ENCODE measurements at regions not wholly inside any gene's neighbourhood (a gene's known extent, or its start where the extent isn't known, plus 50 kb on each side); places are given as distances from the start of the nearest gene placed in this dataset.

DNA sequence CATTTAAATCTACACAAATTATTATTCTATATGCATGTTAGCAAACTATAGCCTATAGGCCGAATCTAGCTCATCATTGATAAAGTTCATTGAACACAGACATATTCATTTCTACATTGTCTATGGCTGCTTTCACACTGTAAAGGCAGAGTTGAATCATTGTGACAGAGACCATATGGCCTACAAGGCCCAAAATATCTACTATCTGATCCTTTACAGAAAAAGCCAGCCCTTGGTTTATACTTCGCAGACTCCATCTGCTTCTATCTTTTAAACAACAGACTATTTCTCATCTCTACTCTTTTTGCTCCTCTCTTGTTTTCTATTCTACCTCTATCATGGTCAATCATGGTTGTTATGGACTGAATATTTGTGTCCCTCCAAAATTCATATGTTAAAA is 190.7 kb downstream of the EXOC5 start:
- no peak for ATAC-seq (ENCODE audit: poor library complexity)
- H3K9me3 Mint-ChIP-seq = no peaks in the 10 kb centered on the region
- TF ChIP-seq, protein P1, sequence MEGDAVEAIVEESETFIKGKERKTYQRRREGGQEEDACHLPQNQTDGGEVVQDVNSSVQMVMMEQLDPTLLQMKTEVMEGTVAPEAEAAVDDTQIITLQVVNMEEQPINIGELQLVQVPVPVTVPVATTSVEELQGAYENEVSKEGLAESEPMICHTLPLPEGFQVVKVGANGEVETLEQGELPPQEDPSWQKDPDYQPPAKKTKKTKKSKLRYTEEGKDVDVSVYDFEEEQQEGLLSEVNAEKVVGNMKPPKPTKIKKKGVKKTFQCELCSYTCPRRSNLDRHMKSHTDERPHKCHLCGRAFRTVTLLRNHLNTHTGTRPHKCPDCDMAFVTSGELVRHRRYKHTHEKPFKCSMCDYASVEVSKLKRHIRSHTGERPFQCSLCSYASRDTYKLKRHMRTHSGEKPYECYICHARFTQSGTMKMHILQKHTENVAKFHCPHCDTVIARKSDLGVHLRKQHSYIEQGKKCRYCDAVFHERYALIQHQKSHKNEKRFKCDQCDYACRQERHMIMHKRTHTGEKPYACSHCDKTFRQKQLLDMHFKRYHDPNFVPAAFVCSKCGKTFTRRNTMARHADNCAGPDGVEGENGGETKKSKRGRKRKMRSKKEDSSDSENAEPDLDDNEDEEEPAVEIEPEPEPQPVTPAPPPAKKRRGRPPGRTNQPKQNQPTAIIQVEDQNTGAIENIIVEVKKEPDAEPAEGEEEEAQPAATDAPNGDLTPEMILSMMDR (IDR thresholded peaks at IDR 0.05) = no peak
- Histone ChIP-seq H3K9me3 (ENCODE audit: control insufficient read depth in 1 of 2, insufficient read depth in 1 of 2, low read length in 2 of 2) (no peaks in the 10 kb centered on the region), H3K4me1 (ENCODE audit: insufficient read depth, low read length) (no peaks in the 10 kb centered on the region), H3K36me3 (ENCODE audit: insufficient read depth, low read length) (no peaks in the 10 kb centered on the region), H3K4me3 (ENCODE audit: low read length) (no peak overlapping the region), H3K27me3 (ENCODE audit: control insufficient read depth in 1 of 2, insufficient read depth in 2 of 2, low read length in 2 of 2) (peaks cover 0 to under 1% of the 10 kb centered on the region in 2 experiments), H3K27ac (ENCODE audit: low read depth in 1 of 2, low read length in 2 of 2) (no peak overlapping the region)
- POLR2A ChIA-PET = no interaction called here
- no peaks in the 10 kb centered on the region for H3K36me3 Mint-ChIP-seq (ENCODE audit: low read depth)
- H3K4me1 Mint-ChIP-seq (ENCODE audit: low read depth) = no peaks in the 10 kb centered on the region
- CTCF ChIA-PET = no interaction called here
- no peak for DNase-seq
- H3K27ac Mint-ChIP-seq = no peak overlapping the region
- intact Hi-C loops (cut with DNase I, micrococcal nuclease) = no loop called here
- no peak overlapping the region for H3K4me3 Mint-ChIP-seq
- H3K27me3 Mint-ChIP-seq = peaks cover 5% of the 10 kb centered on the region

DNA sequence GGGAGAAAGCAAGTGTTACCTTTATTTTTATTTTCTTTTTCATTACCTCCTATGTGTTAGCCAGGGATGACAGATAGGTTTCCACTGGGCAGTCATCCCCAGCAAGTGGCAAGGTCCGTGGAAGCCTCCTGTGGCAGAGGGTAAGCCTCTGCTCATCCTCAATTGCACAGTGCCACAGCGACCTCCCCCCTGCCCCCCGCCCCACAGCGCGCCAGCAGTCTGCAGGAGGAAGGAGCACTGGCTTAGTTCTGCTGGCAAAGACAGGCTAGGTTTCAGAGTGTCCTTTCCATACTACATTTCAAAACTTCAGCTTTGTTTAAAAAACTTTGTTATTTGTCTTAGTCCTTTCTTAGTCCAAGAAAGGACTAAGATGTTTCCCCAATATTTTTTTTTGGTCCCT is 194.7 kb downstream of the EXOC5 start:
- intact Hi-C loops (cut with DNase I, micrococcal nuclease) = no loop called here
- CTCF ChIA-PET = no interaction called here
- Histone ChIP-seq H3K4me1 (ENCODE audit: insufficient read depth, low read length) (no peaks in the 10 kb centered on the region), H3K27ac (ENCODE audit: low read depth in 1 of 2, low read length in 2 of 2) (no peak overlapping the region), H3K36me3 (ENCODE audit: insufficient read depth, low read length) (no peaks in the 10 kb centered on the region), H3K27me3 (ENCODE audit: control insufficient read depth in 1 of 2, insufficient read depth in 2 of 2, low read length in 2 of 2) (peaks cover 0 to 6% of the 10 kb centered on the region in 2 experiments), H3K9me3 (ENCODE audit: control insufficient read depth in 1 of 2, insufficient read depth in 1 of 2, low read length in 2 of 2) (no peaks in the 10 kb centered on the region), H3K4me3 (ENCODE audit: low read length) (no peak overlapping the region)
- ATAC-seq (ENCODE audit: poor library complexity) (no peak), DNase-seq (no peak)
- H3K36me3 Mint-ChIP-seq (ENCODE audit: low read depth) = no peaks in the 10 kb centered on the region
- POLR2A ChIA-PET = no interaction called here
- TF ChIP-seq, protein P1 (IDR thresholded peaks at IDR 0.05) = no peak
- no peaks in the 10 kb centered on the region for H3K4me1 Mint-ChIP-seq (ENCODE audit: low read depth)
- no peak overlapping the region for H3K27ac Mint-ChIP-seq
- H3K27me3 Mint-ChIP-seq = peaks cover 11% of the 10 kb centered on the region
- H3K4me3 Mint-ChIP-seq = no peak overlapping the region
- H3K9me3 Mint-ChIP-seq = no peaks in the 10 kb centered on the region

DNA sequence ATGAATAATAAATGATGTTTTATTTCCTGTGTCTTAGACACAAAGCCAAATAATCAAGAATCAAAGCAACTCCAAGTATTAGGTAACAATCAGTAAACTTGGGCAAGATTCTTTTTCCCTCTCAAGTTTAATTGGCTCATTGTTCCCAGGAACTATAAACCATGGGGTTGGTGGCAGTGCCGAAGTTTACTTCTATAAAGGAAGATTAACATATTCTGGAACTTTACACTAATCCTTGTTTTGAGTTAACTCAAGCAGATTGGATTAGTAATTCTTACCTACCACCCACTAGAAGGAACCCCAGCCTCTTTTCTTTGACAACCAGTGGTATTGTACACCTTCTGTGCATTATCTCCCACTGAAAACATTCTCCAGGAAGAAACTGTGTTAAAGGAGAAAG is 197.1 kb downstream of the EXOC5 start:
- peaks cover 30% of the 10 kb centered on the region for H3K27me3 Mint-ChIP-seq
- intact Hi-C loops (cut with DNase I, micrococcal nuclease) = no loop called here
- no peak for DNase-seq
- Histone ChIP-seq H3K4me1 (ENCODE audit: insufficient read depth, low read length) (no peaks in the 10 kb centered on the region), H3K27me3 (ENCODE audit: control insufficient read depth in 1 of 2, insufficient read depth in 2 of 2, low read length in 2 of 2) (peaks cover 0 to 7% of the 10 kb centered on the region in 2 experiments), H3K9me3 (ENCODE audit: control insufficient read depth in 1 of 2, insufficient read depth in 1 of 2, low read length in 2 of 2) (no peaks in the 10 kb centered on the region), H3K27ac (ENCODE audit: low read depth in 1 of 2, low read length in 2 of 2) (no peak overlapping the region), H3K4me3 (ENCODE audit: low read length) (no peak overlapping the region), H3K36me3 (ENCODE audit: insufficient read depth, low read length) (no peaks in the 10 kb centered on the region)
- no peak overlapping the region for H3K4me3 Mint-ChIP-seq
- no peak overlapping the region for H3K27ac Mint-ChIP-seq
- H3K36me3 Mint-ChIP-seq (ENCODE audit: low read depth) = no peaks in the 10 kb centered on the region
- POLR2A ChIA-PET = no interaction called here
- H3K4me1 Mint-ChIP-seq (ENCODE audit: low read depth) = peaks cover 5% of the 10 kb centered on the region
- H3K9me3 Mint-ChIP-seq = no peaks in the 10 kb centered on the region
- ATAC-seq (ENCODE audit: poor library complexity) = no peak
- CTCF ChIA-PET = no interaction called here
- TF ChIP-seq, protein P1 (IDR thresholded peaks at IDR 0.05) = no peak

Data from CD4-positive, alpha-beta T cell (primary cell).